ENCODE measurements at regions not wholly inside any gene's neighbourhood (a gene's known extent, or its start where the extent isn't known, plus 50 kb on each side); places are given as distances from the start of the nearest gene placed in this dataset.

- H3K36me3 ChIP-seq, result no peaks in the 10 kb centered on the region
- no peak overlapping the region for H3K27ac ChIP-seq
- H4K20me1 ChIP-seq, result no peaks in the 10 kb centered on the region
- no peak overlapping the region for H3K4me3 ChIP-seq
- no peaks in the 10 kb centered on the region for H3K27me3 ChIP-seq
- no peak overlapping the region for H3K9ac ChIP-seq
- no peak overlapping the region for H3K4me2 ChIP-seq
- TF ChIP-seq Cebpa-rat (IDR thresholded peaks at IDR 0.05), result no peak
- H3K4me1 ChIP-seq, result no peaks in the 10 kb centered on the region
- no peaks in the 10 kb centered on the region for H3K9me3 ChIP-seq (replicated peaks in 1 of 11)
These were observed 641.9 kb downstream of the SLC4A3 start for GRCh38 chr2:220269367-220269766.

GRCh38 chr2:220270481-220271070, 643.1 kb downstream of the SLC4A3 start:
- Histone ChIP-seq H3K9ac (no peak overlapping the region), H3K4me1 (no peaks in the 10 kb centered on the region), H3K36me3 (no peaks in the 10 kb centered on the region)

GRCh38 chr2:220272656-220273055, 645.2 kb downstream of the SLC4A3 start:
- Histone ChIP-seq H3K4me2 (no peak overlapping the region), H3K9me3 (replicated peaks in 1 of 11) (no peaks in the 10 kb centered on the region), H3K4me1 (no peaks in the 10 kb centered on the region), H3K36me3 (no peaks in the 10 kb centered on the region), H3K27ac (no peak overlapping the region), H3K9ac (no peak overlapping the region), H3K27me3 (no peaks in the 10 kb centered on the region), H4K20me1 (no peaks in the 10 kb centered on the region), H3K4me3 (no peak overlapping the region)
- TF ChIP-seq Cebpa-rat (IDR thresholded peaks at IDR 0.05), result no peak

More at GRCh38 chr2:220270481-220271070, 643.1 kb downstream of the SLC4A3 start:
- Histone ChIP-seq H3K27ac (no peak overlapping the region), H3K27me3 (no peaks in the 10 kb centered on the region), H3K4me2 (no peak overlapping the region), H4K20me1 (no peaks in the 10 kb centered on the region), H3K9me3 (replicated peaks in 1 of 11) (no peaks in the 10 kb centered on the region), H3K4me3 (no peak overlapping the region)
- no peak for TF ChIP-seq Cebpa-rat (IDR thresholded peaks at IDR 0.05)

DNA sequence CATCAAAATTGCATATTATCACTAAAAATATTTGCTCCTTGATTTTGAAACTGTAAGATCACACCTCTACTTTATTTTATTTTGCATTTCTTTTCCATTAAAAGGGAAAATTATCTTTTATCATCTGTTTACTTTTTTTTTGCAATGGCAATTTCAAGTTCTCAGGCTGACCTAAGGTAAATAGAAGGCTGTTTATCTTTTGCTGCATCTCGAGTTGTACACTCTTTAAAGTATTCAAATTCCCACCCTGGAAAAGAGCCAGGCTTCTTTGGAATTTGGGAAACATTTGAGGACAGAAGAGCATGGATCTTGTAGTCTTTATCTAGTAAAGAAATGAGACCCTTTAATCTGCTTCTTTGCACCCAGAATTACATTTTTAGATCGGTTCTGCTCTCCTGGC, 645.7 kb downstream of the SLC4A3 start:
- Histone ChIP-seq H3K4me1 (no peaks in the 10 kb centered on the region), H3K36me3 (no peaks in the 10 kb centered on the region), H3K27ac (no peak overlapping the region), H3K27me3 (no peaks in the 10 kb centered on the region), H4K20me1 (no peaks in the 10 kb centered on the region), H3K4me3 (no peak overlapping the region), H3K9ac (no peak overlapping the region), H3K9me3 (replicated peaks in 1 of 11) (no peaks in the 10 kb centered on the region), H3K4me2 (no peak overlapping the region)
- TF ChIP-seq Cebpa-rat (IDR thresholded peaks at IDR 0.05), result no peak

- H3K9ac ChIP-seq, result no peak overlapping the region
- H3K4me1 ChIP-seq, result no peaks in the 10 kb centered on the region
- no peak overlapping the region for H3K4me3 ChIP-seq
- H3K27me3 ChIP-seq, result no peaks in the 10 kb centered on the region
- no peak overlapping the region for H3K27ac ChIP-seq
- no peak for TF ChIP-seq Cebpa-rat (IDR thresholded peaks at IDR 0.05)
- no peak overlapping the region for H3K4me2 ChIP-seq
- no peaks in the 10 kb centered on the region for H3K36me3 ChIP-seq
- no peaks in the 10 kb centered on the region for H4K20me1 ChIP-seq
- no peaks in the 10 kb centered on the region for H3K9me3 ChIP-seq (replicated peaks in 1 of 11)
These were observed 648.0 kb downstream of the SLC4A3 start for GRCh38 chr2:220275454-220275853.

DNA sequence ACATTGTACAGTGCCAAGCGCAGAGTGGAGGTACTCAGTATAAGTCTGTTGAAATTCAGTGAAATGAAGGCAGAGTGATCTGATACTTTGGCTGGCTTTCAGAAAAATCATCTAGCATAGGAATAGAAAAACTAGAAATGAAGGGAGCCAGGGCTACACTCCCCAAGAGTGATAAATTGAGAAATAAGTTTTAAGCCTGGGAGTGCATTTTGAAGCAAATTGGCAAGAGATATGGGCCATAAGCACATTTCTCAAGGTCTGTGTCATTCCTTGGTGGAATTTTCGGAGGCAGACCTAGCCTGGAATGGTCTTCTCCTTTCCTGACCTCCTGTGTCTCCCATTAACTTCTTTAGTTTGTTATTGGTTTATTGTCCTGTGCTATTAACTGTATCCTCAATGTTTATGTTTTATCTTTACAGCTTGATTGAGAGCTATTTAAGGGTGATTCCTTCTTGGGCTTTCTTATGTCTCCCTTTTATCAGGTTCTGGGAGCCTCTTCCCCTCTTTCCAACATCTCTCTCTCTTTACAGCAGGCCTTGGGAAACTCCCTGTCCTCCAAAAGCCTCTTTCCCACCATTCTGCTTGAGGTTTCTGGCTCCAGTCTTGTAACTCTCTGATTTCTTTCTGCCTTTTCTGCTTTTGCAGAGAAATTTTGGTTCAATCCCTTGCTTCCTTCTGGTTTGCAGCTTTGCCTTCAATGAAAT, 649.5 kb downstream of the SLC4A3 start:
- Histone ChIP-seq H3K9ac (no peak overlapping the region), H3K27me3 (no peaks in the 10 kb centered on the region), H3K36me3 (no peaks in the 10 kb centered on the region), H3K4me2 (no peak overlapping the region), H3K4me3 (no peak overlapping the region), H3K9me3 (replicated peaks in 1 of 11) (no peaks in the 10 kb centered on the region), H3K27ac (no peak overlapping the region), H4K20me1 (no peaks in the 10 kb centered on the region), H3K4me1 (peaks cover 0 to 9% (median 3%) of the 10 kb centered on the region in 10 experiments; a peak in 8 of 20 replicates)
- no peak for TF ChIP-seq Cebpa-rat (IDR thresholded peaks at IDR 0.05)

DNA sequence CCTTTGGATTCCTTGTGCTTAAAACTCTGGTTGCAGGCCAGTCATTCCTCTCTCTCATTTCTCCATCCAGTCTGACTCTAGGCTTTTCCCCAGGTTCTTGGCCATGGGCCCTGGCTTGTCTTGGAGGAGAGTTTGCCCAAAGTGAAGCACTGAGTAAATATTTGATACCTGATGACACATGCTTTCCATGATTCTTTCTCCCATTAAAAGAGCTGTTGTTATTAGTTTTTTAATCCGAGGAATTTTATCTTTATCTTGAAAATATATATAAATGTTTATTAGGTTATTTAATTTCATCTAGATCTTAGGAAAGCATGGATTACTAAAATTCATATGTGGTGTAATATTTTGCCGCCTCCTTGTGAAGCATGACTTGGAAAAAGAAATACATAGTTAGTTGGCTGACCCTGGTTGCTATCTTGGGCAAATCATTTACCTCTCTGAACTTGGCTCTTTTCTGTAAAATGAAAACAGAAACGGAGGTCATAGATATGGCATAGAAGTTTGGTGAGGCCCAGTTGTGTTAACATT, 650.1 kb downstream of the SLC4A3 start:
- H3K4me3 ChIP-seq, result no peak overlapping the region
- no peaks in the 10 kb centered on the region for H3K36me3 ChIP-seq
- no peak overlapping the region for H3K4me2 ChIP-seq
- H3K27me3 ChIP-seq, result no peaks in the 10 kb centered on the region
- no peaks in the 10 kb centered on the region for H3K9me3 ChIP-seq (replicated peaks in 1 of 11)
- H3K4me1 ChIP-seq, result peaks cover 0 to 9% (median 3%) of the 10 kb centered on the region in 10 experiments; a peak in 8 of 20 replicates
- no peak overlapping the region for H3K9ac ChIP-seq
- H3K27ac ChIP-seq, result no peak overlapping the region
- no peaks in the 10 kb centered on the region for H4K20me1 ChIP-seq
- TF ChIP-seq Cebpa-rat (IDR thresholded peaks at IDR 0.05), result no peak

- no peak overlapping the region for H3K4me3 ChIP-seq
- H3K4me1 ChIP-seq, result peaks cover 0 to 9% (median 3%) of the 10 kb centered on the region in 10 experiments; a peak in 8 of 20 replicates
- no peaks in the 10 kb centered on the region for H3K27me3 ChIP-seq
- H3K4me2 ChIP-seq, result no peak overlapping the region
- H3K36me3 ChIP-seq, result no peaks in the 10 kb centered on the region
- no peaks in the 10 kb centered on the region for H4K20me1 ChIP-seq
- H3K27ac ChIP-seq, result no peak overlapping the region
- H3K9me3 ChIP-seq (replicated peaks in 1 of 11), result no peaks in the 10 kb centered on the region
- no peak overlapping the region for H3K9ac ChIP-seq
- no peak for TF ChIP-seq Cebpa-rat (IDR thresholded peaks at IDR 0.05)
These were observed 650.6 kb downstream of the SLC4A3 start for GRCh38 chr2:220278022-220278421.

DNA sequence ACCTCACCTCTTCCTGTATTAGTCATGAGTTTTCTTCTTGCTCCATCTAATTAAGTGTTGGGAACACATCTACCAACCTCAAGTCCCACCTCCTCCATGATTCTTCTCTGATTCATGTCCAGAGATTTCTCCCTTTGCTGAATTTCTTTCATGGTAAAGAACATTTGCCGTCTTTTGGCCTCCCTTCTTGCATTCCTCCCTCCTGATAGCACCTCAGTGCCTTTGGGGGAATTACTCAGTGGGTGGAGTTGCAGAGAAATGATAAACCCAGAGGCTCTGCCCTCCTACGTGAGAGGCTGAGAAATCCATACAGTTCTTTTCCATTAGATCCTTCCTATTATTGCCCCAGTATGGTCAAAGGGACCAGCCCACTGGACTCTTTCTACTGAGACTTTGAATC, 651.9 kb downstream of the SLC4A3 start:
- Histone ChIP-seq H3K4me2 (no peak overlapping the region), H3K36me3 (no peaks in the 10 kb centered on the region), H3K27ac (no peak overlapping the region), H3K9ac (no peak overlapping the region), H3K27me3 (no peaks in the 10 kb centered on the region), H3K4me3 (no peak overlapping the region), H3K9me3 (replicated peaks in 1 of 11) (no peaks in the 10 kb centered on the region), H3K4me1 (peaks cover 0 to 9% (median 3%) of the 10 kb centered on the region in 10 experiments; a peak in 8 of 20 replicates), H4K20me1 (no peaks in the 10 kb centered on the region)
- no peak for TF ChIP-seq Cebpa-rat (IDR thresholded peaks at IDR 0.05)

- H3K4me3 ChIP-seq, result no peak overlapping the region
- no peak overlapping the region for H3K9ac ChIP-seq
- no peak for TF ChIP-seq Cebpa-rat (IDR thresholded peaks at IDR 0.05)
- no peaks in the 10 kb centered on the region for H3K9me3 ChIP-seq (replicated peaks in 1 of 11)
- no peaks in the 10 kb centered on the region for H3K36me3 ChIP-seq
- H3K4me1 ChIP-seq, result peaks cover 0 to 9% (median 3%) of the 10 kb centered on the region in 10 experiments; a peak in 8 of 20 replicates
- no peak overlapping the region for H3K4me2 ChIP-seq
- H3K27me3 ChIP-seq, result no peaks in the 10 kb centered on the region
- no peaks in the 10 kb centered on the region for H4K20me1 ChIP-seq
- H3K27ac ChIP-seq, result no peak overlapping the region
These were observed 652.4 kb downstream of the SLC4A3 start for GRCh38 chr2:220279840-220280239.
